Suprapubic skin (tissue), 4 donors: ENCODE measurements at regions not wholly inside any gene's neighbourhood (a gene's known extent, or its start where the extent isn't known, plus 50 kb on each side); places are given as distances from the start of the nearest gene placed in this dataset.

Experiments used
- DNase-seq, 2 donors: peaks; one replicate each; pipeline ENCODE4 v3.0.0-alpha.2; 2019; ENCODE audit warnings: low spot score in 2 of 2
- H3K27ac ChIP-seq: fragments of 200-600 bp; sonication (generic); one replicate; pipeline ENCODE4 v1.5.1; 2019
- H3K27me3 ChIP-seq: fragments of 200-600 bp; sonication (generic); one replicate; pipeline ENCODE4 v1.5.1; 2019
- H3K36me3 ChIP-seq: fragments of 200-600 bp; sonication (generic); one replicate; pipeline ENCODE4 v1.5.1; 2019
- H3K4me1 ChIP-seq: fragments of 200-600 bp; sonication (generic); one replicate; pipeline ENCODE4 v1.5.1; 2019
- H3K4me3 ChIP-seq: fragments of 200-600 bp; sonication (generic); one replicate; pipeline ENCODE4 v1.5.1; 2019; ENCODE audit warnings: mild to moderate bottlenecking
- H3K9me3 ChIP-seq: fragments of 200-600 bp; sonication (generic); one replicate; pipeline ENCODE4 v1.5.1; 2019
- CTCF ChIP-seq, 2 donors: fragments of 200-600 bp in 1 of 2; fragments of 450-650 bp in 1 of 2; sonication (generic) in 1 of 2; IDR thresholded peaks; one replicate each; pipeline ENCODE4 v1.5.1; 2016 to 2019; ENCODE audit warnings: antibody characterized with exemption in 2 of 2, mild to moderate bottlenecking in 1 of 2, moderate library complexity in 1 of 2
- EP300 ChIP-seq: sonication (generic); formaldehyde crosslinking; IDR thresholded peaks from one replicate; pipeline ENCODE4 v1.6.1; 2017; ENCODE audit warnings: antibody characterized with exemption
- POLR2A ChIP-seq, 2 donors: fragments of 450-650 bp; IDR thresholded peaks; one replicate each; pipeline ENCODE4 v1.6.1; 2017; ENCODE audit warnings: antibody characterized with exemption in 2 of 2, mild to moderate bottlenecking in 2 of 2, moderate library complexity in 2 of 2
- POLR2AphosphoS5 ChIP-seq, 3 donors: sonication (generic); formaldehyde crosslinking; IDR thresholded peaks; one replicate each; pipeline ENCODE4 v1.6.1; 2017; ENCODE audit warnings: antibody characterized with exemption in 3 of 3
- WGBS: methylation state at CpG from one replicate; pipeline ENCODE4 v1.1.5; 2018; 5-methylcytosine and 5-hydroxymethylcytosine counted together

GRCh38 chr5:96127538-96127937 is 165.9 kb upstream of the ELL2 start:
- 60% methylated on average over 2 of the region's 2 CpGs for WGBS
- TF ChIP-seq POLR2AphosphoS5 (IDR thresholded peaks at IDR 0.05): no peak
- TF ChIP-seq EP300: no peak
- no peak for TF ChIP-seq POLR2A (IDR thresholded peaks at IDR 0.05)
- no peak for TF ChIP-seq CTCF (IDR thresholded peaks at IDR 0.05)
- Histone ChIP-seq H3K4me3 (no peak overlapping the region), H3K4me1 (no peaks in the 10 kb centered on the region), H3K27me3 (no peaks in the 10 kb centered on the region), H3K36me3 (no peaks in the 10 kb centered on the region), H3K27ac (no peak overlapping the region), H3K9me3 (no peaks in the 10 kb centered on the region)
- no peak for DNase-seq

GRCh38 chr5:96125231-96125891 is 163.7 kb upstream of the ELL2 start:
- H3K36me3 ChIP-seq: no peaks in the 10 kb centered on the region
- no peak overlapping the region for H3K4me3 ChIP-seq

GRCh38 chr5:96124589-96124988 is 162.9 kb upstream of the ELL2 start:
- WGBS: 91% methylated on average over 1 of the region's 1 CpG
- no peak for TF ChIP-seq EP300
- TF ChIP-seq POLR2AphosphoS5 (IDR thresholded peaks at IDR 0.05): no peak
- TF ChIP-seq CTCF (IDR thresholded peaks at IDR 0.05): no peak
- no peak for TF ChIP-seq POLR2A (IDR thresholded peaks at IDR 0.05)
- Histone ChIP-seq H3K27me3 (no peaks in the 10 kb centered on the region), H3K36me3 (no peaks in the 10 kb centered on the region), H3K27ac (no peak overlapping the region), H3K9me3 (no peaks in the 10 kb centered on the region), H3K4me3 (no peak overlapping the region), H3K4me1 (peaks cover 8% of the 10 kb centered on the region)
- no peak for DNase-seq

More at GRCh38 chr5:96125231-96125891, 163.7 kb upstream of the ELL2 start:
- WGBS: 40% methylated on average over 5 of the region's 5 CpGs
- TF ChIP-seq POLR2AphosphoS5 (IDR thresholded peaks at IDR 0.05): no peak
- no peak for TF ChIP-seq EP300
- no peak for TF ChIP-seq POLR2A (IDR thresholded peaks at IDR 0.05)
- DNase-seq: no peak
- H3K9me3 ChIP-seq: no peaks in the 10 kb centered on the region
- peaks cover 8% of the 10 kb centered on the region for H3K4me1 ChIP-seq
- H3K27me3 ChIP-seq: no peaks in the 10 kb centered on the region
- H3K27ac ChIP-seq: no peak overlapping the region

GRCh38 chr5:96123418-96123817 is 161.8 kb upstream of the ELL2 start:
- peaks cover 8% of the 10 kb centered on the region for H3K4me1 ChIP-seq
- H3K27ac ChIP-seq: no peak overlapping the region
- no peaks in the 10 kb centered on the region for H3K9me3 ChIP-seq
- H3K36me3 ChIP-seq: no peaks in the 10 kb centered on the region
- no peak for TF ChIP-seq CTCF (IDR thresholded peaks at IDR 0.05)
- TF ChIP-seq EP300: no peak
- no peak for TF ChIP-seq POLR2AphosphoS5 (IDR thresholded peaks at IDR 0.05)
- TF ChIP-seq POLR2A (IDR thresholded peaks at IDR 0.05): no peak
- DNase-seq: no peak
- no peak overlapping the region for H3K4me3 ChIP-seq
- 95% methylated on average over 1 of the region's 1 CpG for WGBS
- no peaks in the 10 kb centered on the region for H3K27me3 ChIP-seq

- WGBS: 63% methylated on average over 2 of the region's 2 CpGs
Measured at GRCh38 chr5:96121364-96121763, 159.7 kb upstream of the ELL2 start.

More at GRCh38 chr5:96121364-96121763, 159.7 kb upstream of the ELL2 start:
- no peak for DNase-seq
- H3K9me3 ChIP-seq: no peaks in the 10 kb centered on the region
- no peaks in the 10 kb centered on the region for H3K36me3 ChIP-seq
- peaks cover 8% of the 10 kb centered on the region for H3K4me1 ChIP-seq
- H3K27me3 ChIP-seq: no peaks in the 10 kb centered on the region
- no peak for TF ChIP-seq EP300
- TF ChIP-seq POLR2AphosphoS5 (IDR thresholded peaks at IDR 0.05): no peak
- TF ChIP-seq CTCF (IDR thresholded peaks at IDR 0.05): no peak
- no peak overlapping the region for H3K4me3 ChIP-seq
- H3K27ac ChIP-seq: no peak overlapping the region
